ENCODE measurements at regions not wholly inside any gene's neighbourhood (a gene's known extent, or its start where the extent isn't known, plus 50 kb on each side); places are given as distances from the start of the nearest gene placed in this dataset.

- DNase-seq (ENCODE audit: low read depth): peak; percentile 82
- H3K4me3 ChIP-seq (ENCODE audit: low read depth, low read length): no peak overlapping the region
- no peak for TF ChIP-seq CTCF (conservative IDR thresholded peaks at IDR 0.05; ENCODE audit: low read depth, low read length)
Observed at GRCh38 chr5:142422429-142422828, 97.6 kb upstream of the SPRY4 start.

- TF ChIP-seq CTCF (conservative IDR thresholded peaks at IDR 0.05; ENCODE audit: low read depth, low read length): no peak
- H3K4me3 ChIP-seq (ENCODE audit: low read depth, low read length): no peak overlapping the region
- no peak for DNase-seq (ENCODE audit: low read depth)
Observed at GRCh38 chr5:142421621-142422397, 97.0 kb upstream of the SPRY4 start.

- H3K4me3 ChIP-seq (ENCODE audit: low read depth, low read length): no peak overlapping the region
- no peak for DNase-seq (ENCODE audit: low read depth)
- TF ChIP-seq CTCF (conservative IDR thresholded peaks at IDR 0.05; ENCODE audit: low read depth, low read length): no peak
Observed at GRCh38 chr5:142421228-142421617, 96.4 kb upstream of the SPRY4 start.

GRCh38 chr5:142420561-142421227, 95.9 kb upstream of the SPRY4 start:
- TF ChIP-seq CTCF (conservative IDR thresholded peaks at IDR 0.05; ENCODE audit: low read depth, low read length): no peak
- DNase-seq (ENCODE audit: low read depth): no peak
- no peak overlapping the region for H3K4me3 ChIP-seq (ENCODE audit: low read depth, low read length)

- no peak for DNase-seq (ENCODE audit: low read depth)
- H3K4me3 ChIP-seq (ENCODE audit: low read depth, low read length): no peak overlapping the region
- TF ChIP-seq CTCF (conservative IDR thresholded peaks at IDR 0.05; ENCODE audit: low read depth, low read length): no peak
Observed at GRCh38 chr5:142412581-142412980, 87.8 kb upstream of the SPRY4 start.

GRCh38 chr5:142411656-142412425, 87.0 kb upstream of the SPRY4 start:
- no peak for DNase-seq (ENCODE audit: low read depth)
- TF ChIP-seq CTCF (conservative IDR thresholded peaks at IDR 0.05; ENCODE audit: low read depth, low read length): no peak
- H3K4me3 ChIP-seq (ENCODE audit: low read depth, low read length): no peak overlapping the region
